Mesothelial cell of epicardium (in vitro differentiated cells): ENCODE measurements at regions not wholly inside any gene's neighbourhood (a gene's known extent, or its start where the extent isn't known, plus 50 kb on each side); places are given as distances from the start of the nearest gene placed in this dataset.

Source experiments
- DNase-seq, 2 experiments: peaks; one replicate each; pipeline ENCODE4 v3.0.0; 2021; ENCODE audit warnings: low spot score in 2 of 2; ENCODE audit not compliant: unreplicated experiment in 2 of 2
- H3K27ac Mint-ChIP-seq: 2 replicates; pipeline ENCODE4 v1.8.0; 2021; ENCODE audit warnings: mixed read lengths
- H3K27me3 Mint-ChIP-seq: 2 replicates; pipeline ENCODE4 v1.8.0; 2021; ENCODE audit warnings: low read depth, mixed read lengths
- H3K36me3 Mint-ChIP-seq: 2 replicates; pipeline ENCODE4 v1.8.0; 2021; ENCODE audit warnings: mixed read lengths
- H3K4me1 Mint-ChIP-seq: 2 replicates; pipeline ENCODE4 v1.8.0; 2021; ENCODE audit warnings: mixed read lengths
- H3K4me3 Mint-ChIP-seq: 2 replicates; pipeline ENCODE4 v1.8.0; 2021; ENCODE audit warnings: mild to moderate bottlenecking, moderate library complexity, mixed read lengths
- H3K9me3 Mint-ChIP-seq: 2 replicates; pipeline ENCODE4 v1.8.0; 2021; ENCODE audit warnings: mixed read lengths
- TF ChIP-seq, protein P1 (sequence below): fragments of 200-600 bp; sonication (generic); IDR thresholded peaks from one replicate; pipeline ENCODE4 v1.5.0; 2021; ENCODE audit warnings: antibody characterized with exemption; ENCODE audit not compliant: unreplicated experiment

DNA sequence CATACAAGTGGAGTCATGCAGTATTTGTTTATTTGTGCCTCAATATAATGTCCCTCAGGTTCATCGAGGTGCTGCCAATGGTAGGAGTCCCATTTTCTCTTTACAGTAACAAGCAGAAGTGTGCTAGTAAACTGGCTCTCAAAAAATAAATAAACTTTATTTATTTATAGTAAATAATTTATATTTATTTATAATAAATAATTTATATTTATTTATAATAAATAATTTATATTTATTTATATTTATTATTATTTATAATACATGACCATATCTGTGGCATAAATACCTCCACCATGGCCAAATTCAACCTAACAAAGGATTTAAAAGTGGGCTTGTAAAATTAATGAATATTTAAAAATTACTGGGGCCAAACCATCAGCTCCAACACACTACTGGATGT lies 464.9 kb upstream of the NWD2 start:
- Mint-ChIP-seq H3K4me1 (peaks cover 2% of the 10 kb centered on the region), H3K27ac (no peak overlapping the region), H3K4me3 (no peak overlapping the region), H3K27me3 (no peaks in the 10 kb centered on the region), H3K36me3 (no peaks in the 10 kb centered on the region), H3K9me3 (no peaks in the 10 kb centered on the region)
- DNase-seq, result no peak
- TF ChIP-seq, protein P1, sequence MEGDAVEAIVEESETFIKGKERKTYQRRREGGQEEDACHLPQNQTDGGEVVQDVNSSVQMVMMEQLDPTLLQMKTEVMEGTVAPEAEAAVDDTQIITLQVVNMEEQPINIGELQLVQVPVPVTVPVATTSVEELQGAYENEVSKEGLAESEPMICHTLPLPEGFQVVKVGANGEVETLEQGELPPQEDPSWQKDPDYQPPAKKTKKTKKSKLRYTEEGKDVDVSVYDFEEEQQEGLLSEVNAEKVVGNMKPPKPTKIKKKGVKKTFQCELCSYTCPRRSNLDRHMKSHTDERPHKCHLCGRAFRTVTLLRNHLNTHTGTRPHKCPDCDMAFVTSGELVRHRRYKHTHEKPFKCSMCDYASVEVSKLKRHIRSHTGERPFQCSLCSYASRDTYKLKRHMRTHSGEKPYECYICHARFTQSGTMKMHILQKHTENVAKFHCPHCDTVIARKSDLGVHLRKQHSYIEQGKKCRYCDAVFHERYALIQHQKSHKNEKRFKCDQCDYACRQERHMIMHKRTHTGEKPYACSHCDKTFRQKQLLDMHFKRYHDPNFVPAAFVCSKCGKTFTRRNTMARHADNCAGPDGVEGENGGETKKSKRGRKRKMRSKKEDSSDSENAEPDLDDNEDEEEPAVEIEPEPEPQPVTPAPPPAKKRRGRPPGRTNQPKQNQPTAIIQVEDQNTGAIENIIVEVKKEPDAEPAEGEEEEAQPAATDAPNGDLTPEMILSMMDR, result no peak

GRCh38 chr4:36785973-36786372 lies 458.6 kb upstream of the NWD2 start:
- H3K27me3 Mint-ChIP-seq, result no peaks in the 10 kb centered on the region
- no peaks in the 10 kb centered on the region for H3K36me3 Mint-ChIP-seq
- H3K4me3 Mint-ChIP-seq, result no peak overlapping the region
- H3K4me1 Mint-ChIP-seq, result peaks cover 2% of the 10 kb centered on the region
- no peak overlapping the region for H3K27ac Mint-ChIP-seq
- no peak for DNase-seq
- TF ChIP-seq, protein P1, result no peak
- no peaks in the 10 kb centered on the region for H3K9me3 Mint-ChIP-seq

GRCh38 chr4:36786519-36786918 lies 458.0 kb upstream of the NWD2 start:
- H3K36me3 Mint-ChIP-seq, result no peaks in the 10 kb centered on the region
- DNase-seq, result no peak
- peaks cover 2% of the 10 kb centered on the region for H3K4me1 Mint-ChIP-seq
- H3K4me3 Mint-ChIP-seq, result no peak overlapping the region
- H3K27ac Mint-ChIP-seq, result no peak overlapping the region
- TF ChIP-seq, protein P1, result no peak
- H3K27me3 Mint-ChIP-seq, result no peaks in the 10 kb centered on the region
- H3K9me3 Mint-ChIP-seq, result no peaks in the 10 kb centered on the region

- H3K4me3 Mint-ChIP-seq, result no peak overlapping the region
- H3K9me3 Mint-ChIP-seq, result peaks cover 23% of the 10 kb centered on the region
- DNase-seq, result no peak
- H3K36me3 Mint-ChIP-seq, result no peaks in the 10 kb centered on the region
- TF ChIP-seq, protein P1, result no peak
- no peak overlapping the region for H3K27ac Mint-ChIP-seq
- H3K4me1 Mint-ChIP-seq, result no peaks in the 10 kb centered on the region
- H3K27me3 Mint-ChIP-seq, result no peaks in the 10 kb centered on the region
Measured at GRCh38 chr4:36794716-36795115, 449.8 kb upstream of the NWD2 start.

- Mint-ChIP-seq H3K4me3 (no peak overlapping the region), H3K4me1 (no peaks in the 10 kb centered on the region), H3K36me3 (no peaks in the 10 kb centered on the region), H3K9me3 (no peaks in the 10 kb centered on the region), H3K27me3 (peaks cover 3% of the 10 kb centered on the region), H3K27ac (no peak overlapping the region)
- no peak for DNase-seq
- TF ChIP-seq, protein P1, result no peak
Measured at GRCh38 chr4:36812149-36812548, 432.4 kb upstream of the NWD2 start.

- DNase-seq, result no peak
- TF ChIP-seq, protein P1, result no peak
- no peak overlapping the region for H3K4me3 Mint-ChIP-seq
- H3K4me1 Mint-ChIP-seq, result no peaks in the 10 kb centered on the region
- H3K27ac Mint-ChIP-seq, result no peak overlapping the region
- H3K9me3 Mint-ChIP-seq, result no peaks in the 10 kb centered on the region
- peaks cover 3% of the 10 kb centered on the region for H3K27me3 Mint-ChIP-seq
- no peaks in the 10 kb centered on the region for H3K36me3 Mint-ChIP-seq
Measured at GRCh38 chr4:36815536-36815935, 429.0 kb upstream of the NWD2 start.
